Cardiac muscle cell (in vitro differentiated cells and primary cell): ENCODE measurements at regions not wholly inside any gene's neighbourhood (a gene's known extent, or its start where the extent isn't known, plus 50 kb on each side); places are given as distances from the start of the nearest gene placed in this dataset.
"Not testable (repeated sequence)": the region's sequence is repeated elsewhere in the genome, so short reads cannot be mapped to it uniquely, and the experiment has no call there.

Experiments used
- DNase-seq, 2 donors: peaks; one replicate each; pipeline versions ENCODE4 v3.0.0 to v3.0.0-alpha.2; 2010 to 2017; ENCODE audit warnings: low read depth in 1 of 2, low spot score in 1 of 2
- H3K27ac ChIP-seq: fragments of 200-600 bp; sonication (generic); 2 replicates; pipeline ENCODE4 v1.5.1; 2016
- H3K27me3 ChIP-seq: fragments of 200-600 bp; sonication (generic); 2 replicates; pipeline ENCODE4 v1.6.0; 2016; ENCODE audit warnings: control low read depth
- H3K36me3 ChIP-seq: fragments of 200-600 bp; sonication (generic); 2 replicates; pipeline ENCODE4 v1.5.1; 2016; ENCODE audit warnings: control low read depth
- H3K4me1 ChIP-seq: fragments of 200-600 bp; sonication (generic); 2 replicates; pipeline ENCODE4 v1.8.1; 2017; ENCODE audit warnings: low read depth, mild to moderate bottlenecking, mixed run types
- H3K4me3 ChIP-seq: fragments of 200-600 bp; sonication (generic); 2 replicates; pipeline ENCODE4 v1.5.1; 2016; ENCODE audit warnings: mild to moderate bottlenecking
- H3K9me3 ChIP-seq: fragments of 200-600 bp; sonication (generic); 2 replicates; pipeline ENCODE4 v1.5.1; 2017; ENCODE audit warnings: low read depth, mild to moderate bottlenecking, control low read depth
- CTCF ChIP-seq: IDR thresholded peaks from 2 replicates; pipeline ENCODE4 v1.5.1; 2012; ENCODE audit warnings: low read depth, mild to moderate bottlenecking, low read length

DNA sequence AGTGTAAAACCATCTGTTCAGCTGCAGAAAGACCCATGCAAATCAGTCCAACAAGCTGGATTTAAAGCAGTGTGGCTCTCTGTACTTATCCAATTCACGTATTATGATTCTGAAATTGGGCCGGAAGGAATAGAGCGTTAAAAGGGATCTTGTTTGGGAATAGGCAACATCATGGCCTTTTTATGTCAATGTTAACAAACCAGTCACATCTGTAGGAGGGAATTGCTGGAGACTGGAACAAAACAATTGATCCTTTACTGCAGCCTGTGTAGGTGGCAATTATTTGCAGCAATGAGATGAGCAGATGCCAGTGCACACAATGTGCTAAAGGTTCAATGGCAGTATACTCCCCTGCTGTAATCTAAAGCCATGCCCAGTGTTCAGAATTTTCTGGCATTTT is 887.4 kb upstream of the ROBO1 start:
- H3K27me3 ChIP-seq, result no peaks in the 10 kb centered on the region
- no peaks in the 10 kb centered on the region for H3K9me3 ChIP-seq
- no peak for DNase-seq
- TF ChIP-seq CTCF, result no peak
- H3K4me3 ChIP-seq, result no peak overlapping the region
- no peaks in the 10 kb centered on the region for H3K4me1 ChIP-seq
- H3K36me3 ChIP-seq, result no peaks in the 10 kb centered on the region
- no peak overlapping the region for H3K27ac ChIP-seq

- TF ChIP-seq CTCF, result no peak
- H3K9me3 ChIP-seq, result no peaks in the 10 kb centered on the region
- no peak for DNase-seq
- H3K27ac ChIP-seq, result no peak overlapping the region
- H3K4me3 ChIP-seq, result no peak overlapping the region
- no peaks in the 10 kb centered on the region for H3K27me3 ChIP-seq
- no peaks in the 10 kb centered on the region for H3K4me1 ChIP-seq
- no peaks in the 10 kb centered on the region for H3K36me3 ChIP-seq
Measured at GRCh38 chr3:80649170-80649569, 881.4 kb upstream of the ROBO1 start.

- TF ChIP-seq CTCF, result no peak
Measured at GRCh38 chr3:80643421-80643820, 875.6 kb upstream of the ROBO1 start.

DNA sequence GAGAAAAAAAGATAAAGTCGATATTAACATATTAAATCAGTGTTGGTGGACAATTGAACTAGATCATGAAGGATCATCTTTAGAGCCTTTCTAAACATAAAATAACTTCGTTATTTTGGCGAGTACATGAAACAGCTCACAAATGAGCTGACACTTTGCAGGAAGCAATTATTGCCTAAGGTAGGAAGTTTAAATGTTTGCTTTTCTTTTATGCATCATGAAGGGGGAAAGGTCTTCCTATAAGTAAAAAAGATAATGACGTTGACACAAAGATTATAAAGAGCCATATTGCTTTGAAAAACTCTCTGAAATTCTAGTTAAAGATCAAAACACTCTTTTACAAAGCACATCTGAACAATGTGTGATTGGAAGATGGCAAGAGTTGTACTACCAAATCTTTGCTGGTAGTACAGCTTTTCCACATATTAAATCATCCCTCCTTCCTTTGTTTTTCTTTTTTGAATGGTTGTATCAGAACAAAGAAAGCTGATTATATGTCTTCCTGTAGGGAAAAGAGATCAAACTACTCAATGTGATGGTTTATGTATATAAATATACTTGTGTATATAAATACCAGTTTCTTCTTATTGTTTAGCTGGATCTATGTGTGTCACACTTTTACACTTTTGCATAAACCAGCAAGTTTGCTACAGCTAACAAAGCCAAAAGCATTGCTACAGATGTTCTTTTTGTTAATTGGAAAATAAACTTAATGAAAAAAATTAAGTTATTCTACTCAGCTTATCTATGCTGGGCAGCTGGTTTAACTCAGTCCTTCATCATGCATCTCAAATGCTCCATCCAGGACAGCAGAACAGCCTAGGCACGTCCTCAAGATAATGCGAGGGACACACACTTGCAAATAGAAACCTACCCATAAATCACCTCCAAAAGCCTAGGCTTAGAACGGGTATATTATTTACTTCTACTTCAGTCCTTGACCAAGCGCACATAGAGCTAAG is 850.8 kb upstream of the ROBO1 start:
- no peaks in the 10 kb centered on the region for H3K27me3 ChIP-seq
- no peak overlapping the region for H3K4me3 ChIP-seq
- H3K9me3 ChIP-seq, result no peaks in the 10 kb centered on the region
- H3K36me3 ChIP-seq, result no peaks in the 10 kb centered on the region
- TF ChIP-seq CTCF, result no peak
- no peak overlapping the region for H3K27ac ChIP-seq
- DNase-seq, result no peak
- no peaks in the 10 kb centered on the region for H3K4me1 ChIP-seq

More at GRCh38 chr3:80643421-80643820, 875.6 kb upstream of the ROBO1 start:
- H3K9me3 ChIP-seq, result no peaks in the 10 kb centered on the region
- no peak for DNase-seq
- H3K4me3 ChIP-seq, result no peak overlapping the region
- no peaks in the 10 kb centered on the region for H3K36me3 ChIP-seq
- H3K27me3 ChIP-seq, result no peaks in the 10 kb centered on the region
- no peak overlapping the region for H3K27ac ChIP-seq
- H3K4me1 ChIP-seq, result no peaks in the 10 kb centered on the region

DNA sequence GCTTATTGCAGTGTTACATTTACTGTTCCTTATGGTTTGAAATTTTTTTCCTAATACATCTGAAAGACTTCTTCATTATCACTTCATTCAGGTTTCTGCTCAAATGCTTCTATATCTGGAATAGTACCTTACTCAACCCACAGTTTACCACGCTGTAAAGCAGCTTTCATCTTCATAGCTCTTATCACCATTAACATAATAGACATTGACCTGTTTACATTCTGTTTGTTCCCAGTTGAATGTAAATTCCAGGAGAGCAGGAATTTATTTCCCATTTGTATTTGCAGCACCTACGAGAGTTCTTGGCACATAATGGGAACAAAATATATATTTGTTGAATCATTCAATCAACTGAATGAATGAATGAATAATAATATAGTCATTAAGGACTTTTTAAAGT is 844.6 kb upstream of the ROBO1 start:
- no peak overlapping the region for H3K4me3 ChIP-seq
- no peaks in the 10 kb centered on the region for H3K27me3 ChIP-seq
- H3K4me1 ChIP-seq, result no peaks in the 10 kb centered on the region
- DNase-seq, result no peak
- H3K9me3 ChIP-seq, result no peaks in the 10 kb centered on the region
- no peak for TF ChIP-seq CTCF
- no peak overlapping the region for H3K27ac ChIP-seq
- H3K36me3 ChIP-seq, result no peaks in the 10 kb centered on the region

GRCh38 chr3:80608072-80608471 is 840.3 kb upstream of the ROBO1 start:
- H3K36me3 ChIP-seq, H3K27me3 ChIP-seq, DNase-seq, H3K9me3 ChIP-seq, H3K4me1 ChIP-seq, H3K27ac ChIP-seq, H3K4me3 ChIP-seq: not testable (repeated sequence)
